Stimulated activated naive CD8-positive, alpha-beta T cell treated with anti-CD3 and anti-CD28 coated beads, Interleukin-15, Interleukin-2, amounts not matched to agents 100 ng/mL and 50 ng/mL, for 24 hours (primary cell): ENCODE measurements at regions not wholly inside any gene's neighbourhood (a gene's known extent, or its start where the extent isn't known, plus 50 kb on each side); places are given as distances from the start of the nearest gene placed in this dataset.

Experiments used
- H3K27ac Mint-ChIP-seq: one replicate; pipeline ENCODE4 v1.8.0; 2021; ENCODE audit warnings: mild to moderate bottlenecking, mixed read lengths
- H3K27me3 Mint-ChIP-seq: one replicate; pipeline ENCODE4 v1.8.0; 2021; ENCODE audit warnings: mixed read lengths
- H3K36me3 Mint-ChIP-seq: one replicate; pipeline ENCODE4 v1.8.0; 2021; ENCODE audit warnings: low read depth, mixed read lengths
- H3K4me1 Mint-ChIP-seq: one replicate; pipeline ENCODE4 v1.8.0; 2021; ENCODE audit warnings: low read depth, mixed read lengths
- H3K4me3 Mint-ChIP-seq: one replicate; pipeline ENCODE4 v1.8.0; 2021; ENCODE audit warnings: mild to moderate bottlenecking, mixed read lengths
- H3K9me3 Mint-ChIP-seq: one replicate; pipeline ENCODE4 v1.8.0; 2021; ENCODE audit warnings: mixed read lengths

DNA sequence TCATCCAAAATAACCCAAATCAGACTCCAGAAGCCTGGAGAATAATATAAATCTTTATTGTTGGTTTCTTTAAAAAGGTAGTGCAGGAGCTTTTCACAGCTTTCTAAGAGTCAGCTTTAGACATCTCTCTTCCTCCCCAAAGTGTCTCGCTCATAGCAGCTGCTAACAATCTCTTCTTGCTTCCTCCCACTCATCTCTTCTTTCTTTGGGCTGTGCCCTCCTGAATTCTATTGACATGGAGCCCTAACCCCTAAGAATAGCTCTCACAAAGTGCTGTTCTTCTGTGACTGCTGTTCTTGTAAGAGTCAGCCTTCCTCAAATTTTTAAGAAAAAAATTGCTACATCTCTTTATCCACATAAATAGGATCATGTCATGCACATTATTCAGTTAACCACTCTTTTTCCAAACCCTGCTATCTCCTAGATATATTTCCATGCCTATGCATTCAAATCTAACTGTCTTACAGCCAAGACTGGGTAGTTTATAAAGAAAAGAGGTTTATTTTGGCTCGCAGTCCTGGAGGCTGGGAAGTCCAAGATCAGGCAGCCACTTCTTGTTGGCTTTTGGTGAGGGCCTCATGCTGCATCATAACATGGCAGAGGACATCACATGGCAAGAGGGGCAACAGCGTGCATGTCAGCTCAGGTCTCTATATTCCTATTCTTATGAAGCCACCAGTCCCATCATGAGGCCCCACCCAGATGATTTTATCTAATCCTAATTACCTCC is 301.0 kb upstream of the POU3F1 start:
- H3K4me1 Mint-ChIP-seq = no peaks in the 10 kb centered on the region
- H3K9me3 Mint-ChIP-seq = peaks cover 4% of the 10 kb centered on the region
- no peak overlapping the region for H3K4me3 Mint-ChIP-seq
- peaks cover 22% of the 10 kb centered on the region for H3K27me3 Mint-ChIP-seq
- H3K27ac Mint-ChIP-seq = no peak overlapping the region
- H3K36me3 Mint-ChIP-seq = no peaks in the 10 kb centered on the region

DNA sequence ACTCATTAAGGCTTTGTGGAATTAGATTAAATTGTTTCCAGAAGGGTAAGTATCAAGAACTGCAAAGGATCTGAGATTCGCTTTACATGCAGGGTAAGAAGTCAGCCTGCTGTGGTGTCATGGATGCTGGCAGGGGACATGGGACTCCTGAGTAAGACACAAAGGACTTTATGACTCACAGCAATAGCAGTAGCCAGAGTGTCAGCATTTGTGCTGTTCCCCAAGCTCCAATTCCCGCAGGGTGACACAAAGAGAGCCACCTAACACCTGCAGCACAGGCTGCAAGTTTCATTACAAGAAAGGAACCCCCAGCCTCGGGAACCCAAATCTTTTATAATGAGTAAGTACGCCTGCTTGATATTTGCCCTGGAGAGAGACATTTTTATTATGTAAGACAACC is 298.1 kb upstream of the POU3F1 start:
- H3K36me3 Mint-ChIP-seq = no peaks in the 10 kb centered on the region
- H3K27me3 Mint-ChIP-seq = peaks cover 22% of the 10 kb centered on the region
- H3K27ac Mint-ChIP-seq = no peak overlapping the region
- H3K4me3 Mint-ChIP-seq = no peak overlapping the region
- no peaks in the 10 kb centered on the region for H3K4me1 Mint-ChIP-seq
- peaks cover 4% of the 10 kb centered on the region for H3K9me3 Mint-ChIP-seq

DNA sequence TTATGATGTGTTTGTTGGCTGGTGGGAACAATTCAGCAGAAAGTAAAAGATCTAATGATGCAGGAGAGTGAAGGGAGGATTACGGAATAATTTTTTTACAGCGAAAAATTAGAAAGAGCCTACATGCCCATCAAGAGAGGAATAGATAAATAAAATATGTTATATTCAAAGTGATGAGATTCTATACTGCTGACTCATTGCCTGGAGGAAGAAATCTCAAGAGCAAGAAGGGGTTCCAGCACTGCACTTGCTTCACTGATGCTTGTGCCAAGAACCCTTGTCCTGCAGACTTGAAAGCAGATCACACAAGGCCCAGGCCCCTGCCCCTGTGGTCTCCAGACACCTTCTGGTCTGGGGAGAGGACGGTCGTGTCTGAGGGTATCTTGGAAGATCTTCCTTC is 295.1 kb upstream of the POU3F1 start:
- H3K4me3 Mint-ChIP-seq = no peak overlapping the region
- peaks cover 17% of the 10 kb centered on the region for H3K27me3 Mint-ChIP-seq
- H3K4me1 Mint-ChIP-seq = no peaks in the 10 kb centered on the region
- no peaks in the 10 kb centered on the region for H3K36me3 Mint-ChIP-seq
- H3K27ac Mint-ChIP-seq = no peak overlapping the region
- no peaks in the 10 kb centered on the region for H3K9me3 Mint-ChIP-seq

DNA sequence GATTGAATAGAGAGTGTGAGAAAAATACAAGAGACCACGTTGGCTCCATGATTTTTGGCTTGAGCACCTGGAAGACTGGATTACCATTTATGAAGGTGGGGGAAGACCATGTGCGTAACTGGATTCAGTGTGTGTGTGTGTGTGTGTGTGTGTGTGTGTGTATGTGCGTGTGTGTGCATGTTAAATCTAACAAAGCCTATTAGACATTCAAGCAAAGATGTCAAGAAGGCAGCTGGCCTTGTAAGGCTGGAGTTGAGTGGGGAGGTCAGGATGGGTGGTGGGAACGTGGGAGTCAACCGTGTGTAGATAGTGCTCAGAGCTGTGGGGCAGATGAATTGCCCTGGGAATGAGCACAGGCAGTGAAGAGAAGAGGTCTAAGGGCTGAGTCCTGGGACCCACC is 293.8 kb upstream of the POU3F1 start:
- H3K4me3 Mint-ChIP-seq = no peak overlapping the region
- peaks cover 15% of the 10 kb centered on the region for H3K27me3 Mint-ChIP-seq
- no peaks in the 10 kb centered on the region for H3K36me3 Mint-ChIP-seq

DNA sequence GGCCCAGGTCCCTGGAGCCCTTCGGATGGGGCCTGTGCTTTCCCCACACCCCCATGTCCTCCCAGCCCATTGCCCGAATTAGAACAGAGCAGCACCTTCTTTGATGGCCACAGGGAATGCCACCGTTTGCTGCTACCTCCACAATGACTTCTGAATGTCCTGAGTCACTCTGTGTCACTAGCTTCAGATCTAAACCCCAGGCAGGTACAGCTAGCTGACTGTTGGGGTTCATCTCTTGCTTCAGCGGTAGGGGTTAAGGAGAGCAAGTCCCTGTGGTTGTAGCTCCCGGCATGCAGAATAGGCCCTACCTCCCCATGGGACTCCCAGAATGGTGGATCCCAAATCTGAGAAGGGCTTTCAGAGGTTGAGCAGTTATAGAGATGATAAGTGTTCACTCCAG is 291.1 kb upstream of the POU3F1 start:
- Mint-ChIP-seq H3K4me1 (peaks cover 12% of the 10 kb centered on the region), H3K9me3 (no peaks in the 10 kb centered on the region), H3K27ac (no peak overlapping the region), H3K36me3 (no peaks in the 10 kb centered on the region), H3K27me3 (peaks cover 25% of the 10 kb centered on the region), H3K4me3 (no peak overlapping the region)

More for the DNA sequence above, 293.8 kb upstream of the POU3F1 start:
- Mint-ChIP-seq H3K4me1 (peaks cover under 1% of the 10 kb centered on the region), H3K9me3 (no peaks in the 10 kb centered on the region), H3K27ac (no peak overlapping the region)

DNA sequence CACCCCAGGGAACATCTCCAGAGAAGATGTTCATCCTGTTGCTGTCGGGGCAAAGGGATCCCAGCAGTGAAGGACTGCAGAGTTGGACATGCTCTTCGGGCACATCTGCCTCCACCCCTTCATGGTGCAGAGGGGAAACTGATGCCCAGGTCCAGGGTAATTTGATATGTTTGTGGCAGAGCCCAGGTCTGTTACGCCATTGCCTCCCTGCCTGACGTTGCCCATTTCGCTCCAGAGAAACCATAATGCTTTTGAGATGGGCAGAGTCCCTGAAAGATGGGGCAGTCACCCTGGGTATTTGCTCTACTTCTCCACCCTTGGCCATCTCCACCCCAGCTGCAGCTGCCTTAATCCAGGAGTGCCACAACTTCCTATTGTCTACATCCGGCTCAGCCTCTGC is 290.4 kb upstream of the POU3F1 start:
- no peak overlapping the region for H3K4me3 Mint-ChIP-seq
- H3K27ac Mint-ChIP-seq = no peak overlapping the region
- H3K9me3 Mint-ChIP-seq = no peaks in the 10 kb centered on the region
- peaks cover 25% of the 10 kb centered on the region for H3K27me3 Mint-ChIP-seq
- no peaks in the 10 kb centered on the region for H3K36me3 Mint-ChIP-seq
- H3K4me1 Mint-ChIP-seq = peaks cover 12% of the 10 kb centered on the region

DNA sequence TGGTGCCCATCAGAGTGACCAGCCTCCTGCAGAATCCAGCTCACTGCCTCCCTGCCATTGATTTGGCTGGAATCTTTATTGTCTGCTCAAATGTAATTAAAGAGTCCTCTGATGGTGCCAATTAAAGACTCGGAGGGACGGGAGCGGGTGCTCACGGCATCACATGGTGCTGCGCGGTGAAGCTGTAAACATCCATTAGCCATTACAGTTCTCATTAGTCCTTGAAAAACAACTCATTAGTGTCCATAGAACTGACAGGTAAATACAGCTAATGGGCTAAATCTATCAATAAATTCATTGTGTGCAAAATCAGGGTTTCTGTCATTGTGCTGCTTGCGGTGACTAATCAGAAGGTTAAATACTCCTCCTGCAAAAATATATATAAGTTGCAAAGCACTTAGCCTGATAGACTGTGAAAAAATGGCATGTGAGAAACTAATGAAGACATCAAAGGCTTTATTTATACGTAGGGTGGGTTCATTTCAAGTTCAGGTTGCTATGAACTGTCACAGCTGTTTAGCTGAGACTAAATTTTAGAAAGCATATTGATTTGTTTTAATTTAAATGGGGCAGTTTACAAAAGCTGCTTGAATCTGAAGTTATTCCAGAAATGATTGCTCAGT is 289.8 kb upstream of the POU3F1 start:
- Mint-ChIP-seq H3K4me1 (peaks cover 12% of the 10 kb centered on the region), H3K36me3 (no peaks in the 10 kb centered on the region), H3K9me3 (no peaks in the 10 kb centered on the region), H3K27ac (no peak overlapping the region), H3K27me3 (peaks cover 25% of the 10 kb centered on the region), H3K4me3 (no peak overlapping the region)

DNA sequence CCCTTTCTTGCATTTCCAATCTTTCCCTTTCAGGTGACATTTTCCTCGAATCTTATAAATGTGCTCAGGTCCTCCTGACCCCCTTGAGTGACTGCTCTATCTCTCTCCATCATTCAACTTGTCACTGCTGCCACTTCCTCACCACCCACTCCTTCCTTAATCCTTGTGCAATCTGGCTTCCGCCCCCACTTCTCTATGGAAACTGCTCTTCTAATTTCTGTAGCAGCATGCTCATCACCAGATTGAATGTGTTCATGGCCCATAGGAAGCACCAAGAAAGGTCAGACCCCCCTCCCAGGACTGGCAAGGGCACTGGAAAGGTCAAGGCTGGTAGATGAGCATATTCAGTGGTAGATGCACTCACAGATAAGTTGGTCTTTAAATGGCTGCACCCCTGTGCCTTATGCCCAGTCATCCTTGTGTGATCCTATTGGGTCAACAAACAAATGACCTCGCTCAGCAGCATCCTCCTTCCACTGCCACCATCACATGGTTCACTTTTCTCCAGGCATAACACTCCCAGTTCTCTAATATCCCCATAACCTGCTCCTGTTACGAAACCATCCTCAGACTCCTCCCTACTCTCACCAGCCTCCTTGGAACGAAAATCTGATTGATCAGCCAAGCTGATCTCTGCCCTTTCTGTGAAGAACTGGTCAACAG is 288.5 kb upstream of the POU3F1 start:
- no peaks in the 10 kb centered on the region for H3K9me3 Mint-ChIP-seq
- peak overlapping the region; percentile 1 for H3K27ac Mint-ChIP-seq
- H3K4me1 Mint-ChIP-seq = peaks cover 12% of the 10 kb centered on the region
- H3K4me3 Mint-ChIP-seq = no peak overlapping the region
- peaks cover 14% of the 10 kb centered on the region for H3K27me3 Mint-ChIP-seq
- H3K36me3 Mint-ChIP-seq = no peaks in the 10 kb centered on the region

DNA sequence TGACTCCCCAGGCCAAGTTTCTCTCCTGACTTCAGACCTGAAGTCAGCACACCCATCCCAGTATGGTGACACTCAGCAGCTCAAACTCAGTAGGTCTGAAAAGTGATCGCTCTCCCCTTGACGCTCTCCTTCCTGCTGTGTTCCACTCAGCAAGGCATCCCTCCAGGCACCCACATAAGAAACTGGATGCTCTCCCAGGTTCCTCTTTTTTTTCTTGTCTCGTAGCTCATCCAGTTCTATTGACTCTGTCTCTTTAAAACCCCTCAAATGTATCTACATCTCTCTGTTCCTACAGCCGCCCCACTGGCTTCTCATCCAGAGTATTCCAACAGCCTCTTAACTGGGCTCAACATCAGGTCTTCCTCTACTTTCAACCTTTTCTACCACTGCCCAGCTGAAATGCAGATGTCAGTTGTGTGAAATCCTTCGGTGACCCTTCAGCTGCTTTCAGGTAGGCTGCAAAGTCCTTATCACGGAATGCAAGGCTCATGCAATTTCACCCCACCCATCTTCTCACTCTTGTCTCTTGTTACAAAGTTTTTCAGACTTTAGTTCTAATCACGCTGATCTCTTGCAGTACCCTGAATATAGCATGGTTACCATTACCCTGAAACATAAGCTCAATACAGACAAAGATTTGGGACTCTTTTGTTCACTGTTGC is 286.2 kb upstream of the POU3F1 start:
- no peak overlapping the region for H3K27ac Mint-ChIP-seq
- no peaks in the 10 kb centered on the region for H3K9me3 Mint-ChIP-seq
- peaks cover 12% of the 10 kb centered on the region for H3K4me1 Mint-ChIP-seq
- no peak overlapping the region for H3K4me3 Mint-ChIP-seq
- peaks cover 13% of the 10 kb centered on the region for H3K27me3 Mint-ChIP-seq
- no peaks in the 10 kb centered on the region for H3K36me3 Mint-ChIP-seq

DNA sequence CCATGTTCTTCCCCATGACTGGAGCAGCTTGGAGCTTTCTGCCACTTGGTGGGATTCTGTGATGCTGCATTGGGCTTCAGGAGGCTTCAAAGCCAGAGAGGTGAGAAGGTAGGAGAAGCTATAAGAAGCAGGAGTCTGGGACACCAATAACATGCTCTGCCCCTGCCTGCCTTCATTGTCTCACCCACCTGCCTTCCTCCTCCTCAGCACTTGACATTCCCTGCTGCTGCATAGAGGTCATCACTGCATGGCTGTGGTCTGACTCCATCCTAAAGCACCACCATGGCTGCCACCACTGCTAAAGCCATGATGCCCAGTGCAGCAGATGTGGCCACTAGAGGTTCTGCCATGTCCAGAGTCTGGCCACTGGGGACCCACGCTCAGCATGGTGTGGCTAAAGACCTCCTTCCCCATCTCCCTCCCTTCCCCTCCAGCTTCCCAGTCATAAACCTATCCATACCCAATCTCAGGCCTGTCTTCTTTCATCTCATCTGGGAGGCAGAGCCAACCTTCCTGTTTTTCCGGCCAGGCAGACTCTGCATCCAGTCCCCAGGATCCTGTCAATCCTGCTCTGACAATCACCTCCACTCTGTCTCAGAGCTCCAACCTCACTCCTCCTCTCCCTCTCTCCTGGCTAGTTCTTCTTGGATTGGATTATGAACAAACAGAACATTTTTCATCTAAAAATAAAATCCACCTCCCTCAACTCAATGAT is 285.1 kb upstream of the POU3F1 start:
- Mint-ChIP-seq H3K4me1 (peaks cover 12% of the 10 kb centered on the region), H3K9me3 (no peaks in the 10 kb centered on the region), H3K27me3 (peaks cover 21% of the 10 kb centered on the region), H3K36me3 (no peaks in the 10 kb centered on the region), H3K27ac (no peak overlapping the region), H3K4me3 (no peak overlapping the region)

DNA sequence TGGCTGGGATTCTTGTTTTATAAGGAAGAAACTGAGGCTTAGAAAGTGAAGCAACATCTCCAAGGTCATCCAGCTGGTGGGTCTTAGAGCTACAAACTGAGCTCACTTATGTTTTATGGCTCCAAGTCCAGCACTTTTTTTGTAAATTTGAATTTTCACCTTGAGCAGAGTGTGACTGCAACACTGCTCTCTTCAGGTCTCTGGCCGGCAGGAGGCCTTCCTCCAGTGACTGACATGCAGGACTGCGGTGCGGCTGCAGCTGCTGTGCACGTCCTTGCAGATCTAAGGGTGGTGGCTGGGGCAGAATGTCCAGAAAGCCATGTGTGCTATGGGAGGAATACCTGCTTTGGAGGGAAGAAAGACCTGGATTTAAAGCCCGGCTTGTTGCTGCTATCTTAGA is 284.2 kb upstream of the POU3F1 start:
- no peak overlapping the region for H3K4me3 Mint-ChIP-seq
- H3K9me3 Mint-ChIP-seq = no peaks in the 10 kb centered on the region
- no peaks in the 10 kb centered on the region for H3K36me3 Mint-ChIP-seq
- H3K4me1 Mint-ChIP-seq = peaks cover 12% of the 10 kb centered on the region
- H3K27ac Mint-ChIP-seq = no peak overlapping the region
- peaks cover 20% of the 10 kb centered on the region for H3K27me3 Mint-ChIP-seq

DNA sequence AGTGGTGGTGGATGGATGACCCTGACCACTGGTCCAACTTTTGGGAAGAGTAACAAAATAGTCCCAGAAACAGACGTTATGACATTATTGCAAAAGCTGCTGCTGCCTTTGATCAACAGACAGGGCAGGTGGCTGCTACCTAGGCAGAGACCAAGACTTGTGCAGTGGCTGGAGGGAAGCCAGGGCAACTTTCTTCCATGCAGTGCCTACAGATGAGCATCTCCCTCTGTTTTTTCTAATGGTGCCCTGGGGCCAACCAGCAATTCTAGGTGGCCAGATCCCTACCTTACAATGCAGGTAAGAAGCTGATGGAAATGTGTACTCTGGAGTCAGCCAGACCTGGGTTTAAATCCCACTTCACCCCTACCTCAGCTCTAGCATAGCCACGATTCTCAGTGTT is 283.1 kb upstream of the POU3F1 start:
- H3K4me1 Mint-ChIP-seq = peaks cover 4% of the 10 kb centered on the region
- no peaks in the 10 kb centered on the region for H3K36me3 Mint-ChIP-seq
- H3K4me3 Mint-ChIP-seq = no peak overlapping the region
- no peak overlapping the region for H3K27ac Mint-ChIP-seq
- no peaks in the 10 kb centered on the region for H3K9me3 Mint-ChIP-seq
- peaks cover 24% of the 10 kb centered on the region for H3K27me3 Mint-ChIP-seq

DNA sequence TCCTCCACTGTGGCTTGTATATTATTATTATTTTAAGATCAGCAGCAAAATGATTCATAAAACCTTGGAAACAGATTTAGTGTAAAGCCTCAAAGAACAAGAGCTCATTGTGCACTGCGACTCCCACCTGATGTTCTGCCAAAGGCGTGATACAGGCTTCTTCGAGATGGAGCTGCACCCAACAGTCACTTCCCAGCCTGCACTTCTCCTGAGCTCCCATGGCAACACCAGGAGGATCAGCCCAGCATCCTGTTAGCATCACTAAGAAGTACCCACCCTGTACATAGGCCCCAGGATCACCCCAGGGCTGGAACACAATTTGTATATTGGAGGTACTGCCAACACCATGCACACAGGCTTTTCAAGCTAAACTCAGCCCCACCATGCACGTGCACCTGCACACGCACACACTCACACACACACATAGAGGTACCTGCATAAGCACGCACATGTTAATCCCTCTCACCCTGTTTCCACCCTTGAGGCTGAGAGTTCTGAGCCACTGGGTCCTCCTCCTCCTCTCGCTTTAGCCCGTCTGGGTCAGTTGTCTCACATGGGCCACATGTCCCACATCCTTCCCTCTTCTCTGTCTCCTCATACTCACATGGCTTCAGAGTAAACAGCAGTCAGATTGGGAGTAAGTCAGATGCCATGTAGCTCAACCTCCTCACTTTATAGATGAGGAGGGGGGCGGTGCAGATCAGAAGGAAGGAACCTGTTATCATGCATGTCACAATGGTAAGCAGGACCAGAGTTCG is 281.9 kb upstream of the POU3F1 start:
- H3K4me3 Mint-ChIP-seq = no peak overlapping the region
- H3K9me3 Mint-ChIP-seq = no peaks in the 10 kb centered on the region
- peaks cover 25% of the 10 kb centered on the region for H3K27me3 Mint-ChIP-seq
- no peaks in the 10 kb centered on the region for H3K36me3 Mint-ChIP-seq
- H3K27ac Mint-ChIP-seq = no peak overlapping the region
- H3K4me1 Mint-ChIP-seq = no peaks in the 10 kb centered on the region

DNA sequence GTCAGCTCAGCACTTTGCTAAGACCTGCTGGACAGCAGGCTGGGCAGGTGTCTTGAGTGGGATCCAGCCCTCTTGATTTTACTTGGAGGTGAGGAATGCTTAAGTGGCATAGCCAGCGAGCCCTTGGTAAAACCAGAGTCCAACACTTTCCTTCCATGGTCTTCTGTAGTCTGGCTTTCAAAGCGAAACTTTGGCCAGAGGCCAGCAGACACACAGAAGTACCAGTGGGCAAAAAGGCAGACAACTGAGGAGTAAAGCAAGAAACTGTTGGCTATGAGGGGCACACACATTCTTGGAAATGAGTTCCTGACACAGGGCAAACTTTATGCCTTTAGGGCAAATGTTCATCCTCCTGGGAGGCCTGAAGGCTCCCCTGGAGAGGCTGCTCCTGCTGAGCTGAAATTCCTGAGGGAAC is 281.0 kb upstream of the POU3F1 start:
- H3K9me3 Mint-ChIP-seq = no peaks in the 10 kb centered on the region
- H3K27ac Mint-ChIP-seq = no peak overlapping the region
- H3K4me1 Mint-ChIP-seq = no peaks in the 10 kb centered on the region
- H3K36me3 Mint-ChIP-seq = no peaks in the 10 kb centered on the region
- H3K4me3 Mint-ChIP-seq = no peak overlapping the region
- peaks cover 33% of the 10 kb centered on the region for H3K27me3 Mint-ChIP-seq
